Calu3 (cell line): ENCODE measurements at regions not wholly inside any gene's neighbourhood (a gene's known extent, or its start where the extent isn't known, plus 50 kb on each side); places are given as distances from the start of the nearest gene placed in this dataset.

Experiments
- BruUV-seq: library from RNA; stranded (reverse); fragments of 400-500 nt; replicated peaks from 2 replicates; lab custom pipeline; 2021; lab: Mats Ljungman, UMichigan
- CTCF ChIA-PET: fragments of 300-600 bp; sonication (Branson Sonifier 250); formaldehyde crosslinking; loops from one replicate; lab custom pipeline; 2022; ENCODE audit warnings: antibody characterized with exemption; lab: Charles Lee
- DNase-seq: peaks from one replicate; pipeline ENCODE4 v3.0.0; 2022
- H3K27ac Mint-ChIP-seq: one replicate; pipeline ENCODE4 v1.8.0; 2022; ENCODE audit warnings: mixed read lengths; ENCODE audit not compliant: unreplicated experiment
- H3K27me3 Mint-ChIP-seq: one replicate; pipeline ENCODE4 v1.8.0; 2022; ENCODE audit warnings: mixed read lengths; ENCODE audit not compliant: unreplicated experiment
- H3K36me3 Mint-ChIP-seq: one replicate; pipeline ENCODE4 v1.8.0; 2022; ENCODE audit warnings: mild to moderate bottlenecking, moderate library complexity, mixed read lengths; ENCODE audit not compliant: insufficient read depth, unreplicated experiment
- H3K4me1 Mint-ChIP-seq: one replicate; pipeline ENCODE4 v1.8.0; 2022; ENCODE audit warnings: mild to moderate bottlenecking, low read depth, mixed read lengths; ENCODE audit not compliant: unreplicated experiment
- H3K4me3 Mint-ChIP-seq: one replicate; pipeline ENCODE4 v1.8.0; 2022; ENCODE audit warnings: mild to moderate bottlenecking, low read depth, moderate library complexity, mixed read lengths; ENCODE audit not compliant: unreplicated experiment
- H3K9me3 Mint-ChIP-seq: one replicate; pipeline ENCODE4 v1.8.0; 2022; ENCODE audit warnings: low read depth, mixed read lengths; ENCODE audit not compliant: unreplicated experiment
- CTCF ChIP-seq: fragments of 200-600 bp; IDR thresholded peaks from one replicate; pipeline ENCODE4 v1.8.0; 2022; ENCODE audit warnings: antibody characterized with exemption; ENCODE audit not compliant: unreplicated experiment
- intact Hi-C: fragments of 100-400 bp; cut with micrococcal nuclease; formaldehyde crosslinking; loops from one replicate; pipeline ENCODE4 v1.10.0; 2022; ENCODE audit not compliant: unreplicated experiment

- Mint-ChIP-seq H3K4me1 (peaks cover 14% of the 10 kb centered on the region), H3K27me3 (no peaks in the 10 kb centered on the region), H3K9me3 (no peaks in the 10 kb centered on the region), H3K36me3 (no peaks in the 10 kb centered on the region), H3K27ac (no peak overlapping the region), H3K4me3 (no peak overlapping the region)
- CTCF ChIA-PET, result no interaction called here
- no peak for DNase-seq
- intact Hi-C loops, result no loop called here
- no peak for TF ChIP-seq CTCF
- BruUV-seq, result no TSS peak
These were observed 214.5 kb downstream of the FAT3 start for GRCh38 chr11:92439133-92439532.

- no peak for TF ChIP-seq CTCF
- H3K4me1 Mint-ChIP-seq, result peaks cover 14% of the 10 kb centered on the region
- H3K4me3 Mint-ChIP-seq, result no peak overlapping the region
- no peaks in the 10 kb centered on the region for H3K9me3 Mint-ChIP-seq
- no peak for DNase-seq
- no TSS peak for BruUV-seq
- CTCF ChIA-PET, result no interaction called here
- intact Hi-C loops, result no loop called here
- H3K27ac Mint-ChIP-seq, result no peak overlapping the region
- no peaks in the 10 kb centered on the region for H3K27me3 Mint-ChIP-seq
- H3K36me3 Mint-ChIP-seq, result no peaks in the 10 kb centered on the region
These were observed 216.3 kb downstream of the FAT3 start for GRCh38 chr11:92440701-92441442.

GRCh38 chr11:92441443-92441726 is 216.8 kb downstream of the FAT3 start:
- no peaks in the 10 kb centered on the region for H3K27me3 Mint-ChIP-seq
- intact Hi-C loops, result no loop called here
- peaks cover 14% of the 10 kb centered on the region for H3K4me1 Mint-ChIP-seq
- H3K9me3 Mint-ChIP-seq, result no peaks in the 10 kb centered on the region
- H3K4me3 Mint-ChIP-seq, result no peak overlapping the region
- H3K27ac Mint-ChIP-seq, result no peak overlapping the region
- H3K36me3 Mint-ChIP-seq, result no peaks in the 10 kb centered on the region
- TF ChIP-seq CTCF, result no peak
- no TSS peak for BruUV-seq
- CTCF ChIA-PET, result no interaction called here
- DNase-seq, result no peak

GRCh38 chr11:92443199-92443598 is 218.6 kb downstream of the FAT3 start:
- CTCF ChIA-PET, result no interaction called here
- Mint-ChIP-seq H3K4me3 (no peak overlapping the region), H3K4me1 (peaks cover 22% of the 10 kb centered on the region), H3K27ac (no peak overlapping the region), H3K27me3 (no peaks in the 10 kb centered on the region), H3K36me3 (no peaks in the 10 kb centered on the region), H3K9me3 (no peaks in the 10 kb centered on the region)
- DNase-seq, result no peak
- TF ChIP-seq CTCF, result no peak
- intact Hi-C loops, result no loop called here
- no TSS peak for BruUV-seq
